GM10266 (cell line): ENCODE measurements at regions not wholly inside any gene's neighbourhood (a gene's known extent, or its start where the extent isn't known, plus 50 kb on each side); places are given as distances from the start of the nearest gene placed in this dataset.

ENCODE experiments used
- DNase-seq: peaks from one replicate; pipeline ENCODE4 v3.0.0; 2012; ENCODE audit errors: extremely low spot score
- CTCF ChIP-seq: IDR thresholded peaks from 2 replicates; pipeline ENCODE4 v1.5.1; 2012; ENCODE audit warnings: mild to moderate bottlenecking, low read depth; ENCODE audit not compliant: control insufficient read depth, insufficient read depth; ENCODE audit errors: missing control alignments

DNA sequence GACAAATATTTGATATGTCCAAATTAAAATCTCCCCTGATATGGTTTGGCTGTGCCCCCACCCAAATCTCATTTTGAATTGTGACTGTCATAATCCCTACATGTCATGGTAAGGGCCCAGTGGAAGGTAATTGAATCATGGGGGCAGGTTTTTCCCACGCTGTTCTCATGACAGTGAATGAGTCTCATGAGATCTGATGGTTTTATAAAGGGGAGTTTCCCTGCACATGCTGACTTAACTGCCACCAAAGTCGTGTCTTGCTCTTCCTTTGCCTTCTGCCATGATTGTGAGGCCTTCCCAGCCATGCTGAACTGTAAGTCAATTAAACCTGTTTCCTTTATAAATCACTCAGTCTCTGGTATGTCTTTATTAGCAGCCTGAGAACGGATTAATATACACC, 207.0 kb downstream of the BARHL2 start:
- TF ChIP-seq CTCF: no peak

DNA sequence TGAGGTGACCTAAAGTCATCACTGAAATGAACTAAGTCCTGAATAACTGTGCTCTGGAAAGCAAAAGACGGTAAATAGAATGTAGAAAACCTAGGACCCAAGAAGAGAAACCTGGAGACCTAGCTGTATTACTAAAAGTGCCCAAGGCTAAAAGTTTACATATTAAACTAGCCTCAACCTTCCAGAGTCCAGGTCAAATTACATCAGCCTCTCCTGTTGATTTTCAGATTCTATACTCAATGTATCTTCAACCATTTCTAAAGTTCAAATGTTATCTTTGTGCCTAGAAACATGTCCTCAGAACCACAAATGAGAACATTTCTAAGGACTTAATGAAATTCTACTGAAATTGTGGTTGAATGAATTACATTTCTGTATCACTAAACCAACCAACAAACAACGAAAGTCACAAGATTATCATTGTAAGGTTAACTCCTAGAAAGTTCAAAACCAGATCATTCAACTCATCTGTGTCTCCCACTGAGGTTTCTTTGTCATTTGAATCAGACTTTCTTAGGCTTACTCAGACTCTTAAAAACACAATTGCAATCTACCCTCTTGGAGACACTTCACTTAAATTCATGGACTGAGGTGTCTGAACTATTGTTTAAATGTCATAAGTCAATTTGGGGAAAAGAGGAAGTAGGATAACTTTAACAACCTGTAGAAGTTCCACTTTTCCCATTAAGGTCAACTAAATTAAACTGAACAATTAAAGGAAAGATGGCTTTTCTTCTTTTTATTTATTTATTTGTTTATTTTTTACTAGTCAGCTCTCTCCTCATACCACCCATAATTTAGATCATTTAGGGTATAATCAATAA, 207.7 kb downstream of the BARHL2 start:
- DNase-seq: no peak
- no peak for TF ChIP-seq CTCF

More for the DNA sequence above, 207.0 kb downstream of the BARHL2 start:
- no peak for DNase-seq

GRCh38 chr1:90508376-90509167, 208.5 kb downstream of the BARHL2 start:
- no peak for TF ChIP-seq CTCF
- DNase-seq: no peak

GRCh38 chr1:90507173-90507572, 209.9 kb downstream of the BARHL2 start:
- no peak for TF ChIP-seq CTCF
- no peak for DNase-seq

DNA sequence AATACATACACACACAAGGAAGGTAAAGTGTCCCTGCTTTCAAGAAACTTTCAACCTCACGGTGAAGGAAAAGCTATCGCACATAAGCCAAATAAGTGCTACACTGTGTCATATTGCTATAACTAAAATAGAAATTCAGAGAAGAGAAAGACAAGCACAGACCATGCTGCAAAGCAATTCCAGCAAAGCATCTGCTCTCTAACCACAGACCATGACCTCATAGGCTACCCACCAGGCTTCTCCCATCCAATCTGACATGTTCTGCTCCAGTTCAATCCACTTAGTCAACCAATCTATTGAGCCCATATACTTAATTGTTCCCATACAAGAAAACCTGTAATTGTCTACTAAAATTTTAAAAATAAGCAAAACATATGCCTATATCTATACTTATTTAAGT, 211.3 kb downstream of the BARHL2 start:
- no peak for TF ChIP-seq CTCF
- no peak for DNase-seq

GRCh38 chr1:90504509-90504908, 212.6 kb downstream of the BARHL2 start:
- DNase-seq: no peak
- TF ChIP-seq CTCF: no peak

DNA sequence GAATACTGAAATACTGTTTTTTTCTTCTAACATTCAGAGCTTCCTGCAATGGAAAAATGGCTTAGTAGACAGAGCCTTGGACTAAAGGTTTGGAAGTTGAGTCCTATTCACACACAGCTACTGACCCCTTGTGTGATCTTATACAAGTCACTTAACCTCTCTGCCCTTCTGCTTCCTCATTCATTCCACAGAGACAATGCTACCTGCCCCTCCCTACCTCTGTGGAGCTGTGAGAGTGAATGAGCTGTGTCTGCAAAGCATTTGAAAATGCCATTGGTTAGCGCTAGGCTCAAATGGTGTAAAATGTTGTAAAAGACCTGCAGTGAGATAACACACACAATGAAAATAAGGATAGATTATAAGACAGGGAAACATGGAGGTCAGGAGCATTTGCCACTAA, 214.4 kb downstream of the BARHL2 start:
- DNase-seq: no peak
- TF ChIP-seq CTCF: no peak
